Osteoblast (primary cell): ENCODE measurements at regions not wholly inside any gene's neighbourhood (a gene's known extent, or its start where the extent isn't known, plus 50 kb on each side); places are given as distances from the start of the nearest gene placed in this dataset.

Experiments used
- DNase-seq: peaks from one replicate; pipeline ENCODE4 v3.0.0; 2011; ENCODE audit warnings: low spot score, mixed read lengths; ENCODE audit not compliant: insufficient read length; ENCODE audit errors: missing footprints
- H2AFZ ChIP-seq: 2 replicates; pipeline ENCODE4 v1.6.0; 2011; ENCODE audit warnings: mild to moderate bottlenecking, low read length
- H3K27ac ChIP-seq: 2 replicates; pipeline ENCODE4 v1.5.1; 2011; ENCODE audit warnings: mild to moderate bottlenecking, low read depth, low read length, moderate library complexity
- H3K27me3 ChIP-seq: 2 replicates; pipeline ENCODE4 v1.6.0; 2012; ENCODE audit warnings: mild to moderate bottlenecking, control low read depth, inconsistent platforms, low read length, moderate library complexity; ENCODE audit not compliant: insufficient read depth
- H3K36me3 ChIP-seq: 2 replicates; pipeline ENCODE4 v1.5.1; 2011; ENCODE audit warnings: mild to moderate bottlenecking, low read length, control low read depth, moderate library complexity; ENCODE audit not compliant: insufficient read depth
- H3K4me1 ChIP-seq: 2 replicates; pipeline ENCODE4 v1.5.1; 2011; ENCODE audit warnings: mild to moderate bottlenecking, low read length, control low read depth, moderate library complexity; ENCODE audit not compliant: insufficient read depth
- H3K4me2 ChIP-seq: 2 replicates; pipeline ENCODE4 v1.6.0; 2011; ENCODE audit warnings: mild to moderate bottlenecking, low read length; ENCODE audit not compliant: insufficient read depth
- H3K4me3 ChIP-seq: fragments of 200-600 bp; sonication (generic); 3 replicates; pipeline ENCODE4 v1.5.1; 2012; ENCODE audit warnings: mild to moderate bottlenecking, low read length, inconsistent platforms; ENCODE audit not compliant: insufficient read depth
- H3K79me2 ChIP-seq: 2 replicates; pipeline ENCODE4 v1.6.0; 2012; ENCODE audit warnings: mild to moderate bottlenecking, low read length, control low read depth, inconsistent platforms; ENCODE audit not compliant: insufficient read depth
- H3K9me3 ChIP-seq: 2 replicates; pipeline ENCODE4 v1.5.1; 2011; ENCODE audit warnings: low read depth, low read length, control low read depth
- H4K20me1 ChIP-seq: 2 replicates; pipeline ENCODE4 v1.6.0; 2012; ENCODE audit warnings: mild to moderate bottlenecking, low read length, control low read depth; ENCODE audit not compliant: insufficient read depth
- TF ChIP-seq, protein P1 (sequence below): IDR thresholded peaks from 2 replicates; pipeline ENCODE4 v1.5.1; 2011; ENCODE audit warnings: mild to moderate bottlenecking, low read depth, low read length, moderate library complexity; ENCODE audit errors: extremely low read depth

DNA sequence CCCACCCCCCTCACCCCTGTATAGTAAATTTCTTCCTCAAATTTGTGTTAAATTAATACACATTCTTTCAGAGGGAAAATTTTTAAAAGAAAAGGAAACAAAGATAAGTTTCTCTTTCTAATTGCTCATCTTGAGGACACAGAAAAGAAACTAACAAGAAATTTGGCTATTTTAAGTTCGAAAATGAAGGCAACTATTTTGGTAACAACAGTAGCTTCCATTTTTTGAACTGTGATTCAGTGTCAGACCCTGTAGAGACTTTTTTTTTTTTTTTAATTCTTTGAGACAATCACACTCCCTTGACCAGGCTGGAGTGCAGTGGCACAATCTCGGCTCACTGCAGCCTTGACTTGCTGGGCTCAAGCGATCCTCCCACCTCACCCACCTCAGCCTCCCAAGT, 194.9 kb downstream of the SS18 start:
- Histone ChIP-seq H3K79me2 (no peaks in the 10 kb centered on the region), H3K27ac (no peak overlapping the region), H3K9me3 (no peaks in the 10 kb centered on the region), H2AFZ (no peak overlapping the region), H3K4me2 (no peak overlapping the region), H3K4me1 (no peaks in the 10 kb centered on the region), H3K27me3 (no peaks in the 10 kb centered on the region), H3K36me3 (no peaks in the 10 kb centered on the region), H3K4me3 (no peak overlapping the region), H4K20me1 (no peaks in the 10 kb centered on the region)
- DNase-seq: no peak
- TF ChIP-seq, protein P1, sequence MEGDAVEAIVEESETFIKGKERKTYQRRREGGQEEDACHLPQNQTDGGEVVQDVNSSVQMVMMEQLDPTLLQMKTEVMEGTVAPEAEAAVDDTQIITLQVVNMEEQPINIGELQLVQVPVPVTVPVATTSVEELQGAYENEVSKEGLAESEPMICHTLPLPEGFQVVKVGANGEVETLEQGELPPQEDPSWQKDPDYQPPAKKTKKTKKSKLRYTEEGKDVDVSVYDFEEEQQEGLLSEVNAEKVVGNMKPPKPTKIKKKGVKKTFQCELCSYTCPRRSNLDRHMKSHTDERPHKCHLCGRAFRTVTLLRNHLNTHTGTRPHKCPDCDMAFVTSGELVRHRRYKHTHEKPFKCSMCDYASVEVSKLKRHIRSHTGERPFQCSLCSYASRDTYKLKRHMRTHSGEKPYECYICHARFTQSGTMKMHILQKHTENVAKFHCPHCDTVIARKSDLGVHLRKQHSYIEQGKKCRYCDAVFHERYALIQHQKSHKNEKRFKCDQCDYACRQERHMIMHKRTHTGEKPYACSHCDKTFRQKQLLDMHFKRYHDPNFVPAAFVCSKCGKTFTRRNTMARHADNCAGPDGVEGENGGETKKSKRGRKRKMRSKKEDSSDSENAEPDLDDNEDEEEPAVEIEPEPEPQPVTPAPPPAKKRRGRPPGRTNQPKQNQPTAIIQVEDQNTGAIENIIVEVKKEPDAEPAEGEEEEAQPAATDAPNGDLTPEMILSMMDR: no peak

GRCh38 chr18:25886283-25886682, 204.1 kb downstream of the SS18 start:
- no peaks in the 10 kb centered on the region for H3K36me3 ChIP-seq
- no peak overlapping the region for H3K4me2 ChIP-seq
- no peaks in the 10 kb centered on the region for H3K79me2 ChIP-seq
- H3K9me3 ChIP-seq: no peaks in the 10 kb centered on the region
- no peaks in the 10 kb centered on the region for H3K27me3 ChIP-seq
- H3K27ac ChIP-seq: no peak overlapping the region
- no peak overlapping the region for H2AFZ ChIP-seq
- no peak for DNase-seq
- H4K20me1 ChIP-seq: no peaks in the 10 kb centered on the region
- H3K4me1 ChIP-seq: no peaks in the 10 kb centered on the region
- H3K4me3 ChIP-seq: no peak overlapping the region
- TF ChIP-seq, protein P1: no peak

DNA sequence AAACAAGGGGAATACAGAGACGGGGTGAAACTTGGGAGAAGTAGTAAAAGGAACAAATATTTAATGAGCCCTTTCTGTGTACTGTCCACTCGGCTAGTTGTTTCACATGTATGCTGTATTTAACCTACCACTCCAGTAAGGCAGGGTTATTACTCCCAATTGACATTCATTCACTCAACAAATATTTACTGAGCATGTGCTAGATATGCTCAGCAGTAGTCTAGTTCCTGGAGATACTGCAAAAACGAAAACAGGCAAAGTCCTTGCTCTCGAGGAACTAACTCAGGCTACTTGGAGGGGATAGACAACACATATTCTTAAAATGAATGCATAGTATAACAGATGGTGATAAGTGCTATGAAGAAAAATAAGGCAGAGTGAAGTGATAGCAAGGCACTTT, 207.3 kb downstream of the SS18 start:
- no peaks in the 10 kb centered on the region for H3K27me3 ChIP-seq
- no peaks in the 10 kb centered on the region for H3K79me2 ChIP-seq
- H3K4me1 ChIP-seq: no peaks in the 10 kb centered on the region
- no peaks in the 10 kb centered on the region for H3K36me3 ChIP-seq
- no peak overlapping the region for H3K27ac ChIP-seq
- H4K20me1 ChIP-seq: no peaks in the 10 kb centered on the region
- TF ChIP-seq, protein P1: no peak
- no peak overlapping the region for H3K4me2 ChIP-seq
- no peak overlapping the region for H2AFZ ChIP-seq
- H3K4me3 ChIP-seq: no peak overlapping the region
- DNase-seq: no peak
- H3K9me3 ChIP-seq: no peaks in the 10 kb centered on the region

DNA sequence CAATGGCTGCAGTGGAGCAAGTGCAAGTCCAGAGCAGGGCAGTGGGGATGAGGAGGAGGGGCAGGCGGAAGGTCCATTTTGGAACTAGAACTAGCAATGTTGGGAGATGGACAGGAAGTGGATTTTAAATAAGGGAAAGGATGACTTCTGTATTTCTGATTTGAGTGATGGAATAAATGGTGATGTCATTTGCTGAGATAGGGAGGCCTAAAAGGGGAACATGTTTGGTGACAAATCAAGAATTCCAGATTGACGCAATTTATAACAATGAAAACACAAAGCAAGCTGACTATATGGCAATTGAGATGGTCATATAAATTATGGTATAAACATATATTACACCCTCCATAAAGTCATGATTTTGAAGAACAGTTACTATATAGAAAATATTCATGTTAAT, 209.3 kb downstream of the SS18 start:
- Histone ChIP-seq H4K20me1 (no peaks in the 10 kb centered on the region), H3K4me2 (no peak overlapping the region), H3K27me3 (no peaks in the 10 kb centered on the region), H3K9me3 (no peaks in the 10 kb centered on the region), H2AFZ (no peak overlapping the region), H3K36me3 (no peaks in the 10 kb centered on the region), H3K4me1 (no peaks in the 10 kb centered on the region), H3K4me3 (no peak overlapping the region), H3K27ac (no peak overlapping the region), H3K79me2 (no peaks in the 10 kb centered on the region)
- no peak for DNase-seq
- TF ChIP-seq, protein P1: no peak
